ENCODE measurements at regions not wholly inside any gene's neighbourhood (a gene's known extent, or its start where the extent isn't known, plus 50 kb on each side); places are given as distances from the start of the nearest gene placed in this dataset.
A peak's percentile ranks its signal among the peaks of the same experiment; 100 is the strongest.
"Not testable (repeated sequence)": the region's sequence is repeated elsewhere in the genome, so short reads cannot be mapped to it uniquely, and the experiment has no call there.

DNA sequence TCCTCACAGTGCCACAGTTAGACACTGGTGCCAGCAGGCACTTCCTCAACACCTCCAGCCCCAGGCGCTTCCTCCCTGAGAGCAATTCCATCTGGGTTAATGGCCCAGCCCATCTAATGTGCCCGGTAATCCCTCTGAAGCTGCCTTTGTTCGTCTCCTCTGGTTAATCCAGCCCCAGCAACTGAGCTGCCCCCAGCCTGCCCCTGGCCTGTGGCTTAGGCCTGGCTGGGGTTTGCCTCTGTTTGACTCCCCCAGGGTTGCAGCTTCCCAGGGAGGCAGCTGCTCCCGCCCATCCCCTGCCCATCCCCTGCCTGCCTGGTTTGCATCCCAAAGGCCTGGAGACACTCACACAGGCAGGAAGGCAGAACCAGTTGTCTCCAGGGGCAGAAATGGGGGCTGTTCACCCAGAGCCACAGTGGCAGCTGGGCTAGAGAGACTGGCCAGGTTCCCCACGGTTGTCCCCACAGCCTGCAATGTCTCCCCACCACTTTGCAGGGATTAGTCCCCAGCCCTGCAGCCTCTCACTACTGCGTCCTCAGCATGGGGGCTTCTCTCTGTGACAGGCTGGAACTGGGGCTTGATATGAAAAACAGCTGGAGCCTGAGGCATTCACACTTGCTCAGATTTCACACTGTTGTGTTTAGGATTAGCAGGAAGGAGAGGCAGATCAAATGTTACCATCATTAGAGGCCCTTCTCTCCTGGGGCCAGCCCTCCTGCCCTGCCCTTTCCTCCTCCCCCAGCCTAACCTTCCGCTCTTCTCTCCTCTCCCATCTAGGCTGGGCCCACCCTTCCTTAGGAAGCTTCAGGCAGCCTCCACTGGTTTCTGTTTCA lies 120.2 kb downstream of the TLR5 start:
- H3K9ac ChIP-seq (ENCODE audit: low read length in 5 of 5) = no peak overlapping the region
- peaks cover 0 to 23% (median 6%) of the 10 kb centered on the region in 5 donors for H3K4me1 ChIP-seq (ENCODE audit: control insufficient read depth in 5 of 5, insufficient read depth in 5 of 5, low read length in 5 of 5)
- peaks cover 0 to 6% (median 0%) of the 10 kb centered on the region in 5 donors for H3K9me3 ChIP-seq (ENCODE audit: control insufficient read depth in 5 of 5, low read length in 5 of 5)
- H3K36me3 ChIP-seq (ENCODE audit: control insufficient read depth in 5 of 5, insufficient read depth in 5 of 5, low read length in 5 of 5) = no peaks in the 10 kb centered on the region
- peak overlapping the region in 1 of 5 donors; percentile 9 for H3K4me3 ChIP-seq (ENCODE audit: low read depth in 1 of 5, low read length in 5 of 5)
- H3K27me3 ChIP-seq (ENCODE audit: control insufficient read depth in 5 of 5, insufficient read depth in 4 of 5, low read length in 5 of 5) = no peaks in the 10 kb centered on the region
- H3K27ac ChIP-seq (ENCODE audit: low read depth, low read length) = no peak overlapping the region

DNA sequence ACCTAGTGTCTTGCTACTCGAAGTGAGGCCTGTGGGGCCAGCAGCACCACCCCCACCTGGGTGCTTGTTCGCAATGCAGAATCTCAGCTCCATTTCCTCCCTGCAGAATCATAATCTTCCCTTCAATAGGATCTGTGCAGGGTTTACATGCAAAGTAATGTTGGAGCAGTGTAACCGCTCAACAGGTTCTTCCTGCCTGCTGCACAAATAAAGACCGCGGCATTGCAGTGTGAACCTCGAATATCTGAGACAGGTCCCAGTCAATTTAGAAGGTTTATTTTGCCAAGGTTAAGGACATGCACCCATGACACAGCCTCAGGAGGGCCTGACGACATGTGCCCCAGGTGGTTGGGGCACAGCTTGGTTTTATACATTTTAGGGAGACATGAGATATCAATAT lies 119.2 kb downstream of the TLR5 start:
- no peak overlapping the region for H3K4me3 ChIP-seq (ENCODE audit: low read depth in 1 of 5, low read length in 5 of 5)

DNA sequence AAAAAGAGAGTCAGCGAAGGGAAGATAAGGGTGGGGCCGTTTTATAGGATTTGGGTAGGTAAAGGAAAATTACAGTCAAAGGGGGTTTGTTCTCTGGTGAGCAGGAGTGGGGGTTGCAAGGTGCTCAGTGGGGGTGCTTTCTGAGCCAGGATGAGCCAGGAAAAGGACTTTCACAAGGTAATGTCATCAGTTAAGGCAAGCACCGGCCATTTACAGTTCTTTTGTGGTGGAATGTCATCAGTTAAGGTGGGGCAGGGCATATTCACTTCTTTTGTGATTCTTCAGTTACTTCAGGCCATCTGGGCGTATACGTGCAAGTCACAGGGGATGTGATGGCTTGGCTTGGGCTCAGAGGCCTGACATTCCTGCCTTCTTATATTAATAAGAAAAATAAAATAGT lies 118.6 kb downstream of the TLR5 start:
- H3K27me3 ChIP-seq (ENCODE audit: control insufficient read depth in 5 of 5, insufficient read depth in 4 of 5, low read length in 5 of 5); H3K9ac ChIP-seq (ENCODE audit: low read length in 5 of 5); H3K9me3 ChIP-seq (ENCODE audit: control insufficient read depth in 5 of 5, low read length in 5 of 5); H3K36me3 ChIP-seq (ENCODE audit: control insufficient read depth in 5 of 5, insufficient read depth in 5 of 5, low read length in 5 of 5); H3K4me3 ChIP-seq (ENCODE audit: low read depth in 1 of 5, low read length in 5 of 5); H3K27ac ChIP-seq (ENCODE audit: low read depth, low read length): not testable (repeated sequence)
- H3K4me1 ChIP-seq (ENCODE audit: control insufficient read depth in 5 of 5, insufficient read depth in 5 of 5, low read length in 5 of 5) = peaks cover 0 to 19% (median 6%) of the 10 kb centered on the region in 5 donors

More for the DNA sequence above, 119.2 kb downstream of the TLR5 start:
- Histone ChIP-seq H3K9me3 (ENCODE audit: control insufficient read depth in 5 of 5, low read length in 5 of 5) (peaks cover 0 to 6% (median 0%) of the 10 kb centered on the region in 5 donors), H3K27me3 (ENCODE audit: control insufficient read depth in 5 of 5, insufficient read depth in 4 of 5, low read length in 5 of 5) (no peaks in the 10 kb centered on the region), H3K9ac (ENCODE audit: low read length in 5 of 5) (no peak overlapping the region), H3K27ac (ENCODE audit: low read depth, low read length) (no peak overlapping the region), H3K4me1 (ENCODE audit: control insufficient read depth in 5 of 5, insufficient read depth in 5 of 5, low read length in 5 of 5) (peaks cover 0 to 19% (median 6%) of the 10 kb centered on the region in 5 donors), H3K36me3 (ENCODE audit: control insufficient read depth in 5 of 5, insufficient read depth in 5 of 5, low read length in 5 of 5) (no peaks in the 10 kb centered on the region)

DNA sequence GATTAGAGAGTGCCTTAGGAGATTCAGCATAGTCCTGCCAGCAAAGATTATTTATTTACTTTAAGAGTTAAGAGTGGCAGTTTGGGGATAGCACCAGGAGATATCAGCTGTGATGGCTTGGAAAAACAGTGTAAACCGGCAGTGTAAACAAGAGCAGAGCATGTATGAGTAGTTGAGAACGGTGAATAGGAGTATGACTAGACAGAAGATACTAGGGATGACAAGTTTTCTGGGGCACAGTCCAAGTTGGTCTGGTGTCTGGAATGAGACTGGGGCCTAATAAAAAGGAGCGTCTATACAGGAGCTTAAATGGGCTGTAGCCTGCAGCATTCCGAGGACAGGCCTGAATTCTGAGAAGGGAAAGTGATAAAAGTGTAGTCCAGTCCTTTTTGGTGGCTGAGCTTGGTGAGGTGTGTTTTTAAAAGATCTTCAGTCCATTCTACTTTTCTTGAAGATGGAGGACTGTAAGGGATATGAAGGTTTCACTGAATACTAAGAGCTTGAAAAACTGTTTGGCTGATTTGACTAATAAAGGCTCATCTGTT lies 117.8 kb downstream of the TLR5 start:
- H3K4me1 ChIP-seq (ENCODE audit: control insufficient read depth in 5 of 5, insufficient read depth in 5 of 5, low read length in 5 of 5) = peaks cover 0 to 19% (median 6%) of the 10 kb centered on the region in 5 donors
- not testable (repeated sequence) for H3K9ac ChIP-seq (ENCODE audit: low read length in 5 of 5); H3K36me3 ChIP-seq (ENCODE audit: control insufficient read depth in 5 of 5, insufficient read depth in 5 of 5, low read length in 5 of 5); H3K27ac ChIP-seq (ENCODE audit: low read depth, low read length); H3K4me3 ChIP-seq (ENCODE audit: low read depth in 1 of 5, low read length in 5 of 5); H3K27me3 ChIP-seq (ENCODE audit: control insufficient read depth in 5 of 5, insufficient read depth in 4 of 5, low read length in 5 of 5); H3K9me3 ChIP-seq (ENCODE audit: control insufficient read depth in 5 of 5, low read length in 5 of 5)

DNA sequence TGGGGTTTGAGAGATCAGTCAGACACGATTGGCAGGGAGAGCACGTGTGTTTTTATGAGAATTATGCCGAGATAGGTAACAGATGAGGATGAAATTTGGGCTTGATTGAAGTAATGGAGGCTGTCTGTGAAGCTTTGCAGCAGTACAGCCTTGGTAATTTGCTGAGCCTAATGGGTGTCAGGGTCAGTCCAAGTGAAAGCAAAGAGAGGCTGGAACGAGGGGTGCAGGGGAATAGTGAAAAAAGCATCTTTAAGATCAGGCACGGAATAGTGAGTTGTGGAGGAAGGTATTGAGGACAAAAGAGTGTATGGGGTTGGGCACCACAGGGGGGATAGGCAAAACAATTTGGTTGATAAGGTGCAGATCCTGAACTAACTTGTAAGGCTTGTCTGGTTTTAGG lies 116.4 kb downstream of the TLR5 start:
- H3K9ac ChIP-seq (ENCODE audit: low read length in 5 of 5); H3K27me3 ChIP-seq (ENCODE audit: control insufficient read depth in 5 of 5, insufficient read depth in 4 of 5, low read length in 5 of 5); H3K4me3 ChIP-seq (ENCODE audit: low read depth in 1 of 5, low read length in 5 of 5); H3K9me3 ChIP-seq (ENCODE audit: control insufficient read depth in 5 of 5, low read length in 5 of 5); H3K36me3 ChIP-seq (ENCODE audit: control insufficient read depth in 5 of 5, insufficient read depth in 5 of 5, low read length in 5 of 5); H3K27ac ChIP-seq (ENCODE audit: low read depth, low read length): not testable (repeated sequence)
- peaks cover 0 to 24% (median 6%) of the 10 kb centered on the region in 5 donors for H3K4me1 ChIP-seq (ENCODE audit: control insufficient read depth in 5 of 5, insufficient read depth in 5 of 5, low read length in 5 of 5)

DNA sequence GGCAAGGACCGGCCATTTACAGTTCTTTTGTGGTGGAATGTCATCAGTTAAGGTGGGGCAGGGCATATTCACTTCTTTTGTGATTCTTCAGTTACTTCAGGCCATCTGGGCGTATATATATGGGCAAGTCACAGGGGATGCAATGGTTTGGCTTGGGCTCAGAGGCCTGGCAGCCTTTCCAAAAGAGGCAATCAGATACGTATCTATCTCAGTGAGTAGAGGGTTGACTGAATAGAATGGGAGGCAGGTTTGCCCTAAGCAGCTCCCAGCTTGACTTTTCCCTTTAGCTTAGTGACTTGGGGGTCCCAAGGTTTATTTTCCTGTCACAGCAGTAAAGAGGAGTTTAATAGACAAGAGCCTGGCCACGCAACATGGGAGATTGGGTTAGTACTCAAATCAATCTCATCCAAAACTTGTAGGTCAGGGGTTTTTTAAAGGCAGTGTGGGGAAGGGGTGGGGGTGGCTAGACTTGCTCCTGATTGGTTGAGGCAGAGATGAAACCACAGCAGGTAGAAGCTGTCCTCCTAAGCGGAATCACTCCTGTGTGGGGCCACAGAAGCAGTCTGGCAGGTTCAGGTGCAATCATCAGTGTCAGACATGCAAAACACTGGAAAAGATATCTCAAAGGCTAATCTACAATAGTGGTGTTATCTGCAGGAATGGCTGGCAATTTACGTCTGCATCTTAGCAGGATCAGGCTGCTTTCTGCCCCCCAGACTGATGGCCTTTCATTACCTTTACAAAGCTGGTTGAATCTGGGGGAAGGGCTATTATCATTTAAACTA lies 112.9 kb downstream of the TLR5 start:
- no peak overlapping the region for H3K27ac ChIP-seq (ENCODE audit: low read depth, low read length)
- peaks cover 0 to 4% (median 0%) of the 10 kb centered on the region in 5 donors for H3K27me3 ChIP-seq (ENCODE audit: control insufficient read depth in 5 of 5, insufficient read depth in 4 of 5, low read length in 5 of 5)
- peaks cover 0 to 14% (median 0%) of the 10 kb centered on the region in 5 donors for H3K4me1 ChIP-seq (ENCODE audit: control insufficient read depth in 5 of 5, insufficient read depth in 5 of 5, low read length in 5 of 5)
- no peak overlapping the region for H3K9ac ChIP-seq (ENCODE audit: low read length in 5 of 5)
- no peaks in the 10 kb centered on the region for H3K36me3 ChIP-seq (ENCODE audit: control insufficient read depth in 5 of 5, insufficient read depth in 5 of 5, low read length in 5 of 5)
- no peak overlapping the region for H3K4me3 ChIP-seq (ENCODE audit: low read depth in 1 of 5, low read length in 5 of 5)
- H3K9me3 ChIP-seq (ENCODE audit: control insufficient read depth in 5 of 5, low read length in 5 of 5) = no peaks in the 10 kb centered on the region

DNA sequence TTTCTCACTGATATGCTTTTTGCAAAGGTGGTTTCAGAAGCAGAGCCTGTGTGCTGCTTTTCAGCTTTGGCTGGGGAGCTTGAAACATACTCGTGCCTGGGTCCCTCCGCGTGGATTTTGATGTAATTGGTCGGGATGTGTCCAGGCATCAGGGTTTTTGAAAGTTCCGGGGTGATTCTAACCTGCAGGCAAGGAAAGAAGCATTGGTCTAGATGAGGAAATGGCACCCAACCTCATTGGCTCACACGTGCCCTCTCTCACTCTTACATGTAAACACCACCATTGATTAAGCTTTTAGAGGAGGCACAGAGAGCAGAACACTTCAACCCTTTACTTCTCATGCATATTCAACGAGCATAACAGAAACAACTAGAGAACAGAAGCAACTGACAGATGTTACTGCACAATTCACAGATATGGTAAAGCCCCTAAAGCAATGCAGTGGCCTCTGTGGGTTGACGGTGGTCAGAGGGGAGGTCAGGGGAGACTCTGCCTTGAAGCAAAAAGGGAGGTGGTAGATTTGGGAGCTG lies 112.1 kb downstream of the TLR5 start:
- no peak overlapping the region for H3K27ac ChIP-seq (ENCODE audit: low read depth, low read length)
- peaks cover 0 to 4% (median 0%) of the 10 kb centered on the region in 5 donors for H3K27me3 ChIP-seq (ENCODE audit: control insufficient read depth in 5 of 5, insufficient read depth in 4 of 5, low read length in 5 of 5)
- H3K36me3 ChIP-seq (ENCODE audit: control insufficient read depth in 5 of 5, insufficient read depth in 5 of 5, low read length in 5 of 5) = no peaks in the 10 kb centered on the region
- no peak overlapping the region for H3K4me3 ChIP-seq (ENCODE audit: low read depth in 1 of 5, low read length in 5 of 5)
- no peaks in the 10 kb centered on the region for H3K9me3 ChIP-seq (ENCODE audit: control insufficient read depth in 5 of 5, low read length in 5 of 5)
- H3K9ac ChIP-seq (ENCODE audit: low read length in 5 of 5) = no peak overlapping the region
- H3K4me1 ChIP-seq (ENCODE audit: control insufficient read depth in 5 of 5, insufficient read depth in 5 of 5, low read length in 5 of 5) = peaks cover 0 to 14% (median 0%) of the 10 kb centered on the region in 5 donors

DNA sequence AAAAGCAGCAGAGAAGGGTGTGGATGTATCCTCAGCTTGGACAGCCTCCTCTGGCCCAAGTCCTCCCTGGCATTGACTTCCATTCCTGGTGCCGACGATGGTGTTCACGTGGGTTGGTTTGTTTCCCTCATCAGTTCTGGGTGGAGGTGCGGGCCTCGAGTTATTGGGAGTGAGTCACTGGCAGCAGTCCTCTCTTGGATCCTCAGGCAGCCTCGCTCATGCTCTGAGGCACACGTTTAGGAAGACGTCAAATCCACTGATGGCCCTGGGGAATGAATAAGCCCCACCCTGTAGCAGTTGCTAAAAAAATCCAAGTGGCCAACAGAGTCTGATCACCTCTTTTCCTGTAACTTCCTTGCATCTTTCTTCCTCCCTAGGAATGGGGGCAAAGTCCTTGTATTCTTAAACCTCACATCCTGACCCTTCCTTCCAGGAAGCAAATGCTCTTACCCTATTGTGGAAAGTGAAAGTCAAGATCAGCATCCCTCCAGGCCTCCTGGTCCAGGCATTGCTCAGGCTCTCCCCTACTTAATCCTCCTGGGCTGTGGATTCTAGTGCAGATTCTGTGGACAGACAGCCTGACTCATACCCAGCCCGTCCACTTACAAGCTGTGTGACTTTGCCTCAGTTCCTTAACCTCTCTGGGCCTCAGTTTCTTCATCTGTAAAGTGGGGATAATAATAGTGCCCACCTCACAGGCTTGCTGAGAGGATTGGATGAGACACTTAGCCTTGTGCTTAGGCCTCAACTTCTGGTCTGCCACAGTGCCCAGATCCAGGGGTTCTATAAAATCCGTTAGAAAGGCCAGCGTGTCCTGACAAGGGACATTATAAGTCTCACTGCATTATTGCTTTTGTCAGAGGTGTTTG lies 111.1 kb downstream of the TLR5 start:
- H3K9ac ChIP-seq (ENCODE audit: low read length in 5 of 5) = no peak overlapping the region
- peaks cover 0 to 4% (median 0%) of the 10 kb centered on the region in 5 donors for H3K27me3 ChIP-seq (ENCODE audit: control insufficient read depth in 5 of 5, insufficient read depth in 4 of 5, low read length in 5 of 5)
- H3K27ac ChIP-seq (ENCODE audit: low read depth, low read length) = no peak overlapping the region
- H3K36me3 ChIP-seq (ENCODE audit: control insufficient read depth in 5 of 5, insufficient read depth in 5 of 5, low read length in 5 of 5) = no peaks in the 10 kb centered on the region
- peaks cover 0 to 14% (median 0%) of the 10 kb centered on the region in 5 donors for H3K4me1 ChIP-seq (ENCODE audit: control insufficient read depth in 5 of 5, insufficient read depth in 5 of 5, low read length in 5 of 5)
- no peaks in the 10 kb centered on the region for H3K9me3 ChIP-seq (ENCODE audit: control insufficient read depth in 5 of 5, low read length in 5 of 5)
- no peak overlapping the region for H3K4me3 ChIP-seq (ENCODE audit: low read depth in 1 of 5, low read length in 5 of 5)

DNA sequence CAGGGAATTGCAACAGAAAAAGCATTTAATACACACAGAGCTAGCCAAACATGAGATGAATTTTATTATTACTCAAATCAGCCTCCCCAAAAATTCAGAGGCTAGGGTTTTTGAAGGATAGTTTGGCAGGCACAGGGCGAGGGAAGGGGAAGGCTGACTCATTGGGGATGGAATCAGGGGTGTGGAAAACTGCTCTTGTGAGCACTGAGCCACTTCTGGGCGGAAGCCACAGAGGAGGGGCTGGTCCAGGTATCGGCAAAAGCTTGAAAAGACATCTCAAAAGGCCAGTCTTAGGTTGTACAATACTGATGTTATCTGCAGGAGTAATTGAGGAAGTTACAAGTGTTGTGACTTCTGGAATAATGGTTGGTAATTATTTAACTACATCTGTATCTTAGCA lies 109.4 kb downstream of the TLR5 start:
- Histone ChIP-seq H3K27ac (ENCODE audit: low read depth, low read length) (no peak overlapping the region), H3K9ac (ENCODE audit: low read length in 5 of 5) (no peak overlapping the region), H3K27me3 (ENCODE audit: control insufficient read depth in 5 of 5, insufficient read depth in 4 of 5, low read length in 5 of 5) (peaks cover 0 to 4% (median 3%) of the 10 kb centered on the region in 5 donors), H3K4me1 (ENCODE audit: control insufficient read depth in 5 of 5, insufficient read depth in 5 of 5, low read length in 5 of 5) (peaks cover 0 to 14% (median 0%) of the 10 kb centered on the region in 5 donors), H3K9me3 (ENCODE audit: control insufficient read depth in 5 of 5, low read length in 5 of 5) (no peaks in the 10 kb centered on the region), H3K36me3 (ENCODE audit: control insufficient read depth in 5 of 5, insufficient read depth in 5 of 5, low read length in 5 of 5) (no peaks in the 10 kb centered on the region), H3K4me3 (ENCODE audit: low read depth in 1 of 5, low read length in 5 of 5) (no peak overlapping the region)

Measured in subcutaneous abdominal adipose tissue (tissue), 5 donors.